Fibroblast of lung (primary cell): ENCODE measurements at regions not wholly inside any gene's neighbourhood (a gene's known extent, or its start where the extent isn't known, plus 50 kb on each side); places are given as distances from the start of the nearest gene placed in this dataset.

Source experiments
- DNase-seq, 2 donors: peaks; one replicate each; pipeline versions ENCODE4 v3.0.0 to v3.0.0-alpha.2; 2010; ENCODE audit warnings: low read depth in 2 of 2
- H2AFZ ChIP-seq: 2 replicates; pipeline ENCODE4 v1.5.1; 2012; ENCODE audit warnings: low read length, control low read depth, inconsistent platforms
- H3K27ac ChIP-seq: 2 replicates; pipeline ENCODE4 v1.5.1; 2011; ENCODE audit warnings: low read length, control low read depth; ENCODE audit not compliant: insufficient read depth
- H3K27me3 ChIP-seq: 2 replicates; pipeline ENCODE4 v1.5.1; 2011; ENCODE audit warnings: mild to moderate bottlenecking, low read length; ENCODE audit not compliant: control insufficient read depth, insufficient read depth
- H3K36me3 ChIP-seq: 2 replicates; pipeline ENCODE4 v1.5.1; 2011; ENCODE audit warnings: low read length; ENCODE audit not compliant: control insufficient read depth, insufficient read depth
- H3K4me1 ChIP-seq: 2 replicates; pipeline ENCODE4 v1.5.1; 2011; ENCODE audit warnings: low read length; ENCODE audit not compliant: control insufficient read depth, insufficient read depth; ENCODE audit errors: extremely low read depth
- H3K4me2 ChIP-seq: 2 replicates; pipeline ENCODE4 v1.5.1; 2011; ENCODE audit warnings: low read length, control low read depth; ENCODE audit not compliant: insufficient read depth; ENCODE audit errors: extremely low read depth
- H3K4me3 ChIP-seq, 4 experiments: fragments of 200-600 bp in 1 of 4; sonication (generic) in 1 of 4; replicated peaks in 1 of 4; 2 replicates each; pipeline ENCODE4 v1.5.1; 2011 to 2016; ENCODE audit warnings: low read length in 4 of 4, low read depth in 3 of 4, mild to moderate bottlenecking in 3 of 4, control low read depth in 2 of 4, inconsistent platforms in 1 of 4, mixed read lengths in 1 of 4; ENCODE audit not compliant: insufficient read depth in 1 of 4; ENCODE audit errors: control extremely low read depth in 1 of 4
- H3K79me2 ChIP-seq: 2 replicates; pipeline ENCODE4 v1.5.1; 2012; ENCODE audit warnings: mild to moderate bottlenecking, low read length, inconsistent platforms; ENCODE audit not compliant: control insufficient read depth, insufficient read depth
- H3K9ac ChIP-seq: 2 replicates; pipeline ENCODE4 v1.5.1; 2011; ENCODE audit warnings: mild to moderate bottlenecking, low read length, control low read depth; ENCODE audit not compliant: insufficient read depth
- H3K9me3 ChIP-seq: 2 replicates; pipeline ENCODE4 v1.5.1; 2012; ENCODE audit warnings: low read depth, low read length; ENCODE audit not compliant: control insufficient read depth, insufficient read depth
- H4K20me1 ChIP-seq: 2 replicates; pipeline ENCODE4 v1.5.1; 2011; ENCODE audit warnings: low read length; ENCODE audit not compliant: control insufficient read depth, insufficient read depth; ENCODE audit errors: extremely low read depth
- EZH2 ChIP-seq: IDR thresholded peaks from 2 replicates; pipeline ENCODE4 v1.5.1; 2012; ENCODE audit warnings: low read length, control low read depth, mild to moderate bottlenecking; ENCODE audit errors: missing control alignments
- TF ChIP-seq, protein P1 (sequence below), 2 donors: IDR thresholded peaks in 1 of 2; conservative IDR thresholded peaks in 1 of 2; 1 replicate in 1 of 2; 2 replicates in 1 of 2; pipeline ENCODE4 v1.5.1; 2011 to 2012; ENCODE audit warnings: low read length in 2 of 2, control low read depth in 1 of 2, inconsistent platforms in 1 of 2, low read depth in 1 of 2, mild to moderate bottlenecking in 1 of 2

DNA sequence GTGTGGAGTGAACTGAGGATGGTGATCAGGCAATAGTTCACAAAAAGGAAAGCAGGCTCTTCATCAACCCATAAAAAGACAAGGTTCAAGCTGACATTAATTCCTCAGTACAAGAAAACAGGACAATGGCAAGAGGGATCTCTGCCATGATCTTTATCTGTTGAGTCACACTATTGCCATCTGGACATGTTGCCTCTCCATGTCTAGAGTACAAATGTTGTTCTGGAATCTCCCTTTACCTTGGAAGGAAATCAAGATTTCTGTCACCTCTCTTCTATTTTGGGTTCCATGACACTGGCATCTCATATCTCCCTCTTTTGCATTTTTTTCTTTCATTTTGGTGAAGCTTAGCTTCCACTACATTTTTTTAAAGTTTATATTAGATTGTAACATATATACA is 329.1 kb downstream of the USP25 start:
- Histone ChIP-seq H3K27me3 (no peaks in the 10 kb centered on the region), H3K4me2 (no peak overlapping the region), H3K9ac (no peak overlapping the region), H3K4me3 (no peak overlapping the region), H2AFZ (no peak overlapping the region), H3K4me1 (no peaks in the 10 kb centered on the region), H3K79me2 (no peaks in the 10 kb centered on the region), H3K9me3 (no peaks in the 10 kb centered on the region), H4K20me1 (no peaks in the 10 kb centered on the region), H3K27ac (no peak overlapping the region), H3K36me3 (no peaks in the 10 kb centered on the region)
- no peak for TF ChIP-seq EZH2
- TF ChIP-seq, protein P1, sequence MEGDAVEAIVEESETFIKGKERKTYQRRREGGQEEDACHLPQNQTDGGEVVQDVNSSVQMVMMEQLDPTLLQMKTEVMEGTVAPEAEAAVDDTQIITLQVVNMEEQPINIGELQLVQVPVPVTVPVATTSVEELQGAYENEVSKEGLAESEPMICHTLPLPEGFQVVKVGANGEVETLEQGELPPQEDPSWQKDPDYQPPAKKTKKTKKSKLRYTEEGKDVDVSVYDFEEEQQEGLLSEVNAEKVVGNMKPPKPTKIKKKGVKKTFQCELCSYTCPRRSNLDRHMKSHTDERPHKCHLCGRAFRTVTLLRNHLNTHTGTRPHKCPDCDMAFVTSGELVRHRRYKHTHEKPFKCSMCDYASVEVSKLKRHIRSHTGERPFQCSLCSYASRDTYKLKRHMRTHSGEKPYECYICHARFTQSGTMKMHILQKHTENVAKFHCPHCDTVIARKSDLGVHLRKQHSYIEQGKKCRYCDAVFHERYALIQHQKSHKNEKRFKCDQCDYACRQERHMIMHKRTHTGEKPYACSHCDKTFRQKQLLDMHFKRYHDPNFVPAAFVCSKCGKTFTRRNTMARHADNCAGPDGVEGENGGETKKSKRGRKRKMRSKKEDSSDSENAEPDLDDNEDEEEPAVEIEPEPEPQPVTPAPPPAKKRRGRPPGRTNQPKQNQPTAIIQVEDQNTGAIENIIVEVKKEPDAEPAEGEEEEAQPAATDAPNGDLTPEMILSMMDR (conservative IDR thresholded peaks at IDR 0.05 in 1 of 2, IDR thresholded peaks at IDR 0.05 in 1 of 2; ENCODE audit: low read depth in 1 of 2, low read length in 2 of 2): no peak
- DNase-seq: peak in 1 of 2 donors; percentile 23

DNA sequence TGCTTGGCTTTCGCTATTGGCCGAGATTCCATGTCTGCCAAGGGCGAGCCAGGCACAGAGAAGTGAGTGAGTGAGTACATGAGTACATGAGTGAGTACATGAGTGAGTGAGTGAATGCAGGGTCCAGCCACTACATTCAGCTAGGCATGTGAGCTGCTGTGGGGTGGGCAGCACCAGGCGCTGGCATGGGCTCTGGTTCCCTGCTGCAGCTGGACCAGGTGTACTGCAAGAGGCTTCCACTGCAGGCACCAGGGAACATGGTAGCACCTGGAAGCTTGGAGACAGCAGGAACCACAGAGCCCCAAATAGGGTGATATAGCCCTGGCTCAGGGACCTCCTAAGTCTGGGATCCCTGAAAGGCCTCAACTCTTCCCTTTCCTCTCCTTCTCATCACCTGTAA is 330.2 kb downstream of the USP25 start:
- TF ChIP-seq, protein P1 (conservative IDR thresholded peaks at IDR 0.05 in 1 of 2, IDR thresholded peaks at IDR 0.05 in 1 of 2; ENCODE audit: low read depth in 1 of 2, low read length in 2 of 2): no peak
- no peak for TF ChIP-seq EZH2
- no peak for DNase-seq
- no peak overlapping the region for H2AFZ ChIP-seq

DNA sequence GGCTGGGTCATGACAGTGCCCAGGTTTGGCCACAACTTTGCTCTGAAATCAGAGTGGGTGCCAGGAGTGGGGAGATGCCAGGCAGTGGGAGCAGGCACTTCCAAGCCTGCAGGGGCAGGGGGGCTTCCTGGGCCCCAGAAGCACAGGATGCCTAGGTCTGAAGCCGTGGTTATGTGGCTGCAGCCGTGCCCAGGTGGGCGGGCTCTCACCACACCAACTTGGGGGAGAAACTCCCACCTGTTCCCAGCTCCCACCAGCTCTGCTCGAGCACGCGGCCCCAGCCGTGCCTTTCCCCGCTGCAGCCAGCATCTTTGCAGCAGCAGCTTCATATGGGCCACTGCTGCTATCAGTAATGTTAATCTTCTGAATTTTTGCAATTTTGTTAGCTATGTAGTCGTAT is 331.4 kb downstream of the USP25 start:
- H3K4me3 ChIP-seq: no peak overlapping the region
- no peak overlapping the region for H3K9ac ChIP-seq
- DNase-seq: no peak
- H3K27ac ChIP-seq: no peak overlapping the region
- no peak overlapping the region for H2AFZ ChIP-seq
- H3K27me3 ChIP-seq: no peaks in the 10 kb centered on the region
- H3K4me1 ChIP-seq: no peaks in the 10 kb centered on the region
- no peak overlapping the region for H3K4me2 ChIP-seq
- TF ChIP-seq, protein P1 (conservative IDR thresholded peaks at IDR 0.05 in 1 of 2, IDR thresholded peaks at IDR 0.05 in 1 of 2; ENCODE audit: low read depth in 1 of 2, low read length in 2 of 2): no peak
- TF ChIP-seq EZH2: no peak
- H4K20me1 ChIP-seq: no peaks in the 10 kb centered on the region
- H3K79me2 ChIP-seq: no peaks in the 10 kb centered on the region
- no peaks in the 10 kb centered on the region for H3K36me3 ChIP-seq
- H3K9me3 ChIP-seq: no peaks in the 10 kb centered on the region

More for the DNA sequence above, 330.2 kb downstream of the USP25 start:
- Histone ChIP-seq H3K4me2 (no peak overlapping the region), H3K27me3 (no peaks in the 10 kb centered on the region), H3K9ac (no peak overlapping the region), H4K20me1 (no peaks in the 10 kb centered on the region), H3K36me3 (no peaks in the 10 kb centered on the region), H3K27ac (no peak overlapping the region), H3K4me3 (no peak overlapping the region), H3K79me2 (no peaks in the 10 kb centered on the region), H3K9me3 (no peaks in the 10 kb centered on the region), H3K4me1 (no peaks in the 10 kb centered on the region)
